ENCODE measurements at regions not wholly inside any gene's neighbourhood (a gene's known extent, or its start where the extent isn't known, plus 50 kb on each side); places are given as distances from the start of the nearest gene placed in this dataset.

DNA sequence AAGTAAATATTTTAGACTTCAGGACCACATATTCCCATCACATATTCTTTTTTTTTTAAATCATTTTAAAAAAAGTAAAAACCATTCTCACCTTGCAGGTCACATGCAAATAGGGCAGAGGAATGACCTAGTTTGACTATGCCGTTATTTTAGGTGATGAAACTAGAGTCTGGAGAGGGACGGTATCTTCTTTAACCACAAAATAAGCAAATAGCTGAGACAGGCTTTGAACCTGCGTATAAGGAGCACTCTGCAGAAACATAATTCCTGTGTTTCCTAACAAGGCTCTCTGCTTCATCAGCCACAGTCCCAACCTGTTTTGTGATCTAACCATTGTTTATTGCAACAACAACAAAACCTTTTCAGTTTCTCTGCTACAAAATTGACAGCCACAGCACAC is 121.5 kb downstream of the PCTP start:
- POLR2A ChIA-PET: no interaction called here
- CTCF ChIA-PET: no interaction called here

DNA sequence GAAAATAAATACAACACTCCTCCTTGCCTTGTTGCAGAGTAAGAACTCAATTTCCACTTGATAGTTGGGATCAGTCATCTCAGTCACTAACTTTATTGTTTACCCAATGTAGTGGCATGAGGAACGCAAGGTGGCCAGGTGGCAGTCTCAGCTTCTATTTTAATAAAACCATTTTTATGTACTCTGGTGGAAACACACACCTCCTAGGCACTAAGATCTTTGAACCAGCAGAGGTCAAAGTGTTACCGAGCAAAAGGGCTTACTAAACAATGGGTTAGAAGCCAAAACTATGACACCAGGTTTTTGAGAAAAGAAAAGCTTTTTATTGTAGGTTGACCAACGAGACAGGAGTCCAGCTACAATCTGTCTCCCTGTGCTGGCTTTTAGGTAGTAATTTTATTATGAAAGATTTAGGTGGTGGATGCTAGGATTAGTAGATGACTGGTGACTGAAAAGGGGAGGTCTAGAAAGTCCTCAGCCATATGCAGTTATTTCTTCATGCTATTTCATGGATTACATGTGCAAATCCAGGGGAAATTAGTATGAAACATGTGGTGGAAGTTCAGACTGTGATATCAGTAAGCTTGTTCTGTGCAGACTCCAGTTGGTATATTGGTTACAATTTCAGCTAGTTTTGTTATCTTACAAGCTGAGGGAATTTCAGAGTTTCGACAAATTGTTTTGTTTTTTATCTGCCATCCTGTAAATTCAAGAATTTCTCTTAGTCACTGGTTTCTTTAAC is 122.3 kb downstream of the PCTP start:
- peaks cover 12% of the 10 kb centered on the region for H3K4me1 Mint-ChIP-seq

More for the DNA sequence above, 121.5 kb downstream of the PCTP start:
- no peak overlapping the region for H3K27ac Mint-ChIP-seq
- H3K27me3 Mint-ChIP-seq (ENCODE audit: low read depth): peaks cover 3% of the 10 kb centered on the region
- H3K4me1 Mint-ChIP-seq: peaks cover 12% of the 10 kb centered on the region
- peaks cover 26% of the 10 kb centered on the region for H3K9me3 Mint-ChIP-seq
- H3K4me3 Mint-ChIP-seq: no peak overlapping the region
- peaks cover 19% of the 10 kb centered on the region for H3K36me3 Mint-ChIP-seq
- TF ChIP-seq, protein P1, sequence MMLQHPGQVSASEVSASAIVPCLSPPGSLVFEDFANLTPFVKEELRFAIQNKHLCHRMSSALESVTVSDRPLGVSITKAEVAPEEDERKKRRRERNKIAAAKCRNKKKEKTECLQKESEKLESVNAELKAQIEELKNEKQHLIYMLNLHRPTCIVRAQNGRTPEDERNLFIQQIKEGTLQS (CRISPR knock-in tag; conservative IDR thresholded peaks at IDR 0.05): no peak
- TF ChIP-seq, protein P2, sequence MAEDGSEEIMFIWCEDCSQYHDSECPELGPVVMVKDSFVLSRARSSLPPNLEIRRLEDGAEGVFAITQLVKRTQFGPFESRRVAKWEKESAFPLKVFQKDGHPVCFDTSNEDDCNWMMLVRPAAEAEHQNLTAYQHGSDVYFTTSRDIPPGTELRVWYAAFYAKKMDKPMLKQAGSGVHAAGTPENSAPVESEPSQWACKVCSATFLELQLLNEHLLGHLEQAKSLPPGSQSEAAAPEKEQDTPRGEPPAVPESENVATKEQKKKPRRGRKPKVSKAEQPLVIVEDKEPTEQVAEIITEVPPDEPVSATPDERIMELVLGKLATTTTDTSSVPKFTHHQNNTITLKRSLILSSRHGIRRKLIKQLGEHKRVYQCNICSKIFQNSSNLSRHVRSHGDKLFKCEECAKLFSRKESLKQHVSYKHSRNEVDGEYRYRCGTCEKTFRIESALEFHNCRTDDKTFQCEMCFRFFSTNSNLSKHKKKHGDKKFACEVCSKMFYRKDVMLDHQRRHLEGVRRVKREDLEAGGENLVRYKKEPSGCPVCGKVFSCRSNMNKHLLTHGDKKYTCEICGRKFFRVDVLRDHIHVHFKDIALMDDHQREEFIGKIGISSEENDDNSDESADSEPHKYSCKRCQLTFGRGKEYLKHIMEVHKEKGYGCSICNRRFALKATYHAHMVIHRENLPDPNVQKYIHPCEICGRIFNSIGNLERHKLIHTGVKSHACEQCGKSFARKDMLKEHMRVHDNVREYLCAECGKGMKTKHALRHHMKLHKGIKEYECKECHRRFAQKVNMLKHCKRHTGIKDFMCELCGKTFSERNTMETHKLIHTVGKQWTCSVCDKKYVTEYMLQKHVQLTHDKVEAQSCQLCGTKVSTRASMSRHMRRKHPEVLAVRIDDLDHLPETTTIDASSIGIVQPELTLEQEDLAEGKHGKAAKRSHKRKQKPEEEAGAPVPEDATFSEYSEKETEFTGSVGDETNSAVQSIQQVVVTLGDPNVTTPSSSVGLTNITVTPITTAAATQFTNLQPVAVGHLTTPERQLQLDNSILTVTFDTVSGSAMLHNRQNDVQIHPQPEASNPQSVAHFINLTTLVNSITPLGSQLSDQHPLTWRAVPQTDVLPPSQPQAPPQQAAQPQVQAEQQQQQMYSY (CRISPR knock-in tag; IDR thresholded peaks at IDR 0.05): no peak
- no peak for TF ChIP-seq ZNF396 (CRISPR knock-in tag; IDR thresholded peaks at IDR 0.05; ENCODE audit: borderline replicate concordance)
- TF ChIP-seq NFYB (CRISPR knock-in tag; conservative IDR thresholded peaks at IDR 0.05; ENCODE audit: low read depth): no peak
- no peak for TF ChIP-seq ZNF423 (CRISPR knock-in tag; IDR thresholded peaks at IDR 0.05)
- TF ChIP-seq EMX1 (CRISPR knock-in tag; IDR thresholded peaks at IDR 0.05): no peak
- TF ChIP-seq, protein P3, sequence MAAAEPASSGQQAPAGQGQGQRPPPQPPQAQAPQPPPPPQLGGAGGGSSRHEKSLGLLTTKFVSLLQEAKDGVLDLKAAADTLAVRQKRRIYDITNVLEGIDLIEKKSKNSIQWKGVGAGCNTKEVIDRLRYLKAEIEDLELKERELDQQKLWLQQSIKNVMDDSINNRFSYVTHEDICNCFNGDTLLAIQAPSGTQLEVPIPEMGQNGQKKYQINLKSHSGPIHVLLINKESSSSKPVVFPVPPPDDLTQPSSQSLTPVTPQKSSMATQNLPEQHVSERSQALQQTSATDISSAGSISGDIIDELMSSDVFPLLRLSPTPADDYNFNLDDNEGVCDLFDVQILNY (CRISPR knock-in tag; IDR thresholded peaks at IDR 0.05): no peak
- TF ChIP-seq, protein P4, sequence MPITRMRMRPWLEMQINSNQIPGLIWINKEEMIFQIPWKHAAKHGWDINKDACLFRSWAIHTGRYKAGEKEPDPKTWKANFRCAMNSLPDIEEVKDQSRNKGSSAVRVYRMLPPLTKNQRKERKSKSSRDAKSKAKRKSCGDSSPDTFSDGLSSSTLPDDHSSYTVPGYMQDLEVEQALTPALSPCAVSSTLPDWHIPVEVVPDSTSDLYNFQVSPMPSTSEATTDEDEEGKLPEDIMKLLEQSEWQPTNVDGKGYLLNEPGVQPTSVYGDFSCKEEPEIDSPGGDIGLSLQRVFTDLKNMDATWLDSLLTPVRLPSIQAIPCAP (CRISPR knock-in tag; IDR thresholded peaks at IDR 0.05): no peak
- no peak for TF ChIP-seq ATF1 (CRISPR knock-in tag; IDR thresholded peaks at IDR 0.05)
- TF ChIP-seq TP53 (CRISPR knock-in tag; IDR thresholded peaks at IDR 0.05): no peak
- TF ChIP-seq CBFB (CRISPR knock-in tag; IDR thresholded peaks at IDR 0.05; ENCODE audit: low read depth): no peak
- TF ChIP-seq, protein P5, sequence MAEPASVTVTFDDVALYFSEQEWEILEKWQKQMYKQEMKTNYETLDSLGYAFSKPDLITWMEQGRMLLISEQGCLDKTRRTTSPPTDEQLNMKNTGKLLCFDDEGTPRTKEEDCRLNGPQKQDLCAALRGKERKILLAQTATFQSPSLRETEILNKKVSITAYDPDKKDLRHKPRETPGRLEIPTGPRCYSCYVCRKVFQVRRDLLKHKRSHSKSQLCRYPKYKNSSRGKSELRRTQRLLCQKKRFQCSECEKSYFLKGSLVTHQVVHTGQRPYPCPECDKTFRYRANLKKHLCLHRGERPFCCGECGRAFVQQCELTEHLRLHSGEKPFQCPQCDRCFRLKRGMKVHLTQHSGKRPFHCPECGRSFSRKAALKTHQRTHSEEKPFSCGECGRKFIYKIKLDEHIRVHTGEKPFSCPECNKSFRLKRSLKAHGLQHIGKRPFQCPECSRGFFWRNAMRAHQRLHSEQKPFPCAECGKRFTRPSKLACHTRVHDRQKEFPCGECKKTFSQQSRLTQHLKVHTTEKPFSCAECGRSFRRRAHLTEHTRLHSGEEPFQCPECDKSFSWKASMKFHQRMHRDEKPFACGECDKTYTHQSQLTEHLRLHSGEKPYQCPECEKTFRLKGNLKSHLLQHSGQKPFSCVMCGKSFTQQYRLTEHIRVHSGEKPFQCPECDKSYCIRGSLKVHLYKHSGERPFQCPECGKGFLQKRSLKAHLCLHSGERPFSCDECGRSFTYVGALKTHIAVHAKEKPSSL (CRISPR knock-in tag; conservative IDR thresholded peaks at IDR 0.05): no peak
- TF ChIP-seq, protein P6, sequence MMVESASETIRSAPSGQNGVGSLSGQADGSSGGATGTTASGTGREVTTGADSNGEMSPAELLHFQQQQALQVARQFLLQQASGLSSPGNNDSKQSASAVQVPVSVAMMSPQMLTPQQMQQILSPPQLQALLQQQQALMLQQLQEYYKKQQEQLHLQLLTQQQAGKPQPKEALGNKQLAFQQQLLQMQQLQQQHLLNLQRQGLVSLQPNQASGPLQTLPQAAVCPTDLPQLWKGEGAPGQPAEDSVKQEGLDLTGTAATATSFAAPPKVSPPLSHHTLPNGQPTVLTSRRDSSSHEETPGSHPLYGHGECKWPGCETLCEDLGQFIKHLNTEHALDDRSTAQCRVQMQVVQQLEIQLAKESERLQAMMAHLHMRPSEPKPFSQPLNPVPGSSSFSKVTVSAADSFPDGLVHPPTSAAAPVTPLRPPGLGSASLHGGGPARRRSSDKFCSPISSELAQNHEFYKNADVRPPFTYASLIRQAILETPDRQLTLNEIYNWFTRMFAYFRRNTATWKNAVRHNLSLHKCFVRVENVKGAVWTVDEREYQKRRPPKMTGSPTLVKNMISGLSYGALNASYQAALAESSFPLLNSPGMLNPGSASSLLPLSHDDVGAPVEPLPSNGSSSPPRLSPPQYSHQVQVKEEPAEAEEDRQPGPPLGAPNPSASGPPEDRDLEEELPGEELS (CRISPR knock-in tag; IDR thresholded peaks at IDR 0.05): no peak
- no peak for TF ChIP-seq KAT7 (CRISPR knock-in tag; IDR thresholded peaks at IDR 0.05; ENCODE audit: borderline replicate concordance)
- DNase-seq (ENCODE audit: low spot score) (no peak), ATAC-seq (no peak)

More for the DNA sequence above, 122.3 kb downstream of the PCTP start:
- no peak for DNase-seq (ENCODE audit: low spot score)
- POLR2A ChIA-PET: no interaction called here
- TF ChIP-seq NR1H2 (CRISPR knock-in tag; IDR thresholded peaks at IDR 0.05) (no peak), SMAD4 (CRISPR knock-in tag; IDR thresholded peaks at IDR 0.05) (no peak), OVOL2 (CRISPR knock-in tag; IDR thresholded peaks at IDR 0.05; ENCODE audit: borderline replicate concordance) (no peak), FOXP1 (CRISPR knock-in tag; IDR thresholded peaks at IDR 0.05; ENCODE audit: borderline replicate concordance) (no peak), ZNF423 (CRISPR knock-in tag; IDR thresholded peaks at IDR 0.05) (no peak)
- ATAC-seq: no peak
- peaks cover 24% of the 10 kb centered on the region for H3K9me3 Mint-ChIP-seq
- peaks cover 3% of the 10 kb centered on the region for H3K27me3 Mint-ChIP-seq (ENCODE audit: low read depth)
- H3K36me3 Mint-ChIP-seq: peaks cover 16% of the 10 kb centered on the region
- CTCF ChIA-PET: no interaction called here
- H3K4me3 Mint-ChIP-seq: no peak overlapping the region
- H3K27ac Mint-ChIP-seq: no peak overlapping the region
